GM19035 (cell line): ENCODE measurements at regions not wholly inside any gene's neighbourhood (a gene's known extent, or its start where the extent isn't known, plus 50 kb on each side); places are given as distances from the start of the nearest gene placed in this dataset.
"Not testable (repeated sequence)": the region's sequence is repeated elsewhere in the genome, so short reads cannot be mapped to it uniquely, and the experiment has no call there.

ENCODE experiments used
- ATAC-seq: cut with Tn5 transposase; IDR thresholded peaks from one replicate; pipeline ENCODE4 v1.9.1; 2021; ENCODE audit not compliant: unreplicated experiment

DNA sequence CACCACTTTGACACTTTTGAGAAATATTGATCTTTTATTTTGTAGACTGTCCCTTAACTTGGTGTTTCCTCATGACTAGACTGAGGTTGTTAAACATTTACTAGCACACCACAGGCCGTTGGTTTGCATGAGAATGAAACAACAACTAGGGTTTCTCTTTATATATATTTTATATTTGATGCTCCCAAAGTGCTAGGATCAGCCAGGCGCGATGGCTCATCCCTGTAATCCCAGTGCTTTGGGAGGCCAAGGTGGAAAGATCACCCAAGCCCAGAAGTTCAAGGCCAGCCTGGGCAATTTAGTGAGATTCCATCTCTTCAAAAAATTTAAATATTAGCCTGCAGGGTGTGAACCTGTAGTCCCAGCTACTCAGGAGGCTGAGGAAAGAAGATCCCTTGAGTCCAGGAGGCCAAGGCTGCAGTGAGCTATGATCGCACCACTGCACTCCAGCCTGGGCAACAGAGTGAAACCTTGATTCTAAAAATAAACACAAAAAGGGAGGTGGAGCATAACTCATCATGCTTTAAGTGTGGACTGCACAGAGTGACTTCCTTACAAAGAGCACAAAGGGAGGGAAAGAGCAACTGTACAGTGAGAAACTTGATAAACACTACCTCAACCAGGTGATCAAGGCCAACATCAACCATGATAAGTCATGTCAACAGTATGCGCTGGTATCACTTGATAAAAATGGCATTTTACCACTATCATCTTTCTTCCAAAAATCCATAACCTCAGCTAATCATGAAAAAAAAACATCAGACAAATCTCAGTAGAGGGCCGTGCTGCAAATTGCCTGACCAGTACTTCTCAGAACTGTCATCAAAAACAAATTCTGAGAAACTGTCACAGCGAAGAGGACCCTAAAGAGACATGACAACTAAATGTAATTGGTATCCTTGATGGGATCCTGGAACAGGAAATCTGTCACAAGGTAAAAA lies 72.8 kb upstream of the ATF7IP2 start:
- peak; percentile 77 for ATAC-seq

DNA sequence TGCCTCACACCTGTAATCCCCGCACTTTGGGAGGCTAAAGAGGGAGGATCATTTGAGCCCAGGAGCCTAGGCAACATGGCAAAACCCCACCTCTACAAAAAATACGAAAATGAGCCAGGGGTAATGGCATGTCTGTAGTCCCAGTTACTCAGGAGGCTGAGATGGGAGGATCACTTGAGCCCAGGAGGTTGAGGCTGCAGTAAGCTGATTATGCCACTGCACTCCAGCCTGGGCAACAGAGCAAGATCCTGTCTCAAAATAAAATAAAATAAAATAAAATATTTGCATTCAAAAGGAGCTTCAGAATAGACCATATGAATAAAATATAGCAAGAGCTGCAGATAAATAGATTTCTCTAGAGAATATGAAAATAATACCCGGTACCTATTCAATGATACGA lies 71.5 kb upstream of the ATF7IP2 start:
- no peak for ATAC-seq

DNA sequence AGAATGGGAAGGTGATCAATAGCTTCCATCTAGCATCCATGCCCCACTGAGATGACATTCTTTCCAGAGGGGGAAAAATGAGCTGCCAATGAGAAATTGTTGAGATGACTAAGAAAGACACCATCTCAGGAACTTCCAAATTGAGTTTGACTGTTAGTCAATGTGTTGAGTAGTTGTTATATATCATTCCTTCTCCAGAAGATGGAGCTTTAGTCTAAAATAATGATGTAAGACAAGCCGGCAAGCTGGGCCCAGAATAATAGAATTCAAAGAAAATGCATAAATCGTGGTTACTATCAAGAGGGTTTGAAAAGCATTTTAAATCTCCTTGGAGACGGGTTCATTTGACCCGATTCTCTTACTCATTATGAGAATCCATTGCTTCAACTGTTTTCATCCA lies 71.0 kb upstream of the ATF7IP2 start:
- no peak for ATAC-seq

DNA sequence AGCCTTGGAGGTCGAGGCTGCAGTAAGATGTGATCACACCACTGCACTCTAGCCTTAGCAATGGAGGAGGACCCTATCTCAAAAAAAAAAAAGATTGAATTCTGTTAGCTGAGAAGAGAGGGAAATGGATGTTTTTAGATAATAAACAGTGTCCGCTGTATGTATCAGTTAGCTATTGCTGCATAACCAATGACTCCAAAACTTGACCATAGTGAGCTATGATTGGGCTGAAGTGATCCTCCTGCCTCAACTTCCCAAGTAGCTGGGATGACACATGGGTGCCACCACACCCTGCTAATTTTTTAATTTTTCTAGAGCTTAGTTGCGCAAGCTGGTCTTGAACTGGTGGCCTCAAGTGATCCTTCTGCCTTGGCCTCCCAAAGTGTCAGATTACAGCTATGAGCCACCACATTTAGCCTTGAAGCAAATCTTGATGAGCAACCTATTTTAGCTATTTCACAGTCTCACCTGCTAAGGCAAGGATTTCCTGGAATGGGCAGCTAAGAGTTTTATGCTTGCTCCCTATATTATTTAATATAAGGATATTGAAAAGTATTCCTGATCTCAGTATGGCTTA lies 68.3 kb upstream of the ATF7IP2 start:
- no peak for ATAC-seq

DNA sequence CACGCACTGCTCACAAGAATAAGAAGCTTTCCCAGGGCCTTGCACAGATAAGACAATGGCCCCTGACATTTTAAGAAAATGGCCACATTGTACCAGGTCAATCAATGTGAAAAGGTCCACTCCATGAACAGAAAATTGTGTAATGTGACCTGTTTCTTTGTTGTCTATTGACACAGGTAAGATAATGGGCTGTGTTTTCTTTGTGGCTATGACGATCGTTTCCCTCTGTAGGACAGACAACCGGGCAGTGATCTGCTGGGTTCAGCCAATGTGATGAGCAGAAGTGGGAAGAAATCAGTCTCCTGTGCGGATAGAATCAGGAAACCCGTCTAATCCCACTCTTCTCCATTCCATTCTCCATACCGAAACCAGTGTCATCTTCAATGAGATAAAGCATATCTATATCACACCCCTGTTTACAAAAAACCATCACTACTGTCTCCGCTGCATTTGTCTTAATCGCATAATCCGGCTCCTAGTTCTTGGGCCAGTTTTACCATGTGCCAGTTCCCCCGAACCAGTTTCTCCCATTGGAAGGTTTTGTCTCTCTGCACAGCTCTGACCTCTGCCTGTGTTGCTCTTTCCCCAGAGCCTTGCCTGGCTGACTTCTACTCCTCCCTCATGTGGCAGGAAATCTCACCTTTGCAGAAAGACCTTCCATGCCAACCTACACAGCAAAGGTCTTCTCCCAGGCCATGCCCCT lies 66.9 kb upstream of the ATF7IP2 start:
- no peak for ATAC-seq

DNA sequence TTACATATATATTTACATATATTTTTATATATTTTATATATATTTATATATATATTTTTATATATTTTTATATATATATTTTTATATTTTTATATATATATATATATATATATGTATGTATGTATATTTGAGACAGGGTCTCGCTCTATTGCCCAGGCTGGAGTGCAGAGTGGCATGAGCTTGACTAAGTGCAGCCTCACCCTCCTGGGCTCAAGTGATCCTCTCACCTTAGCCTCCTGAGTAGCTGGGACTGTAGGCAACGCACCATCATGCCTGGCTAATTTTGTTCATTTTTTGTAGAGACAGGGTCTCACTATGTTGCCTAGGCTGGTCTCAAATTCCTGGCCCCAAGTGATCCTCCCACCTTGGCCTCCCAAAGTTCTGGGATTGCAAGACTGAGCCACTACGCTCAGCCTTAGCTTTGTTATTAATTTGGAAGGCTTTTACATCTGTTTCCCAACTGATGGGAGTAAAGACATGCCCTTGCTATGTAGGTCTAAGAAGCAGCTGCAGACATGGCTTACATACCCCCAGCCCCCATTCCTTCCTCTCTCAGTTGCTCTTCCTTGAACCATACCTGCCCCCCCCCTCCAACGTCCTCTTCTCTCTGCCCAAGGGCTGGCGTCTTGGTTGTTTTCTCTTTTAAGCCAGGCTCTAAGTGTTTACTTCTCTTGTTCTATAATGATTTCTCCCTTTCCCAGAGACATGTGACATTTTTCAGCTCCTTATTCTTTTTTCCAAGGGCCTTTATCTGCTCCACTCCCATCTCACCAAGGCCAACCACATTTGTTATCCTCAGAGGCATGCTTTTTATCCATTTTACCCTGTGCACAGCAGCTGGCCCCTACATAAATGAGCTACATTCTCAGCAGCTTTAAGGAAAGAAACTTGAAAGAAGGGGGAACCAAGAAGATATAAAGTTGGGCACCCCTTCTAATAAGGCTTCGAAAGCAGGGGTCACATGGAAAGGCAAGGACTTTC lies 64.2 kb upstream of the ATF7IP2 start:
- no peak for ATAC-seq

DNA sequence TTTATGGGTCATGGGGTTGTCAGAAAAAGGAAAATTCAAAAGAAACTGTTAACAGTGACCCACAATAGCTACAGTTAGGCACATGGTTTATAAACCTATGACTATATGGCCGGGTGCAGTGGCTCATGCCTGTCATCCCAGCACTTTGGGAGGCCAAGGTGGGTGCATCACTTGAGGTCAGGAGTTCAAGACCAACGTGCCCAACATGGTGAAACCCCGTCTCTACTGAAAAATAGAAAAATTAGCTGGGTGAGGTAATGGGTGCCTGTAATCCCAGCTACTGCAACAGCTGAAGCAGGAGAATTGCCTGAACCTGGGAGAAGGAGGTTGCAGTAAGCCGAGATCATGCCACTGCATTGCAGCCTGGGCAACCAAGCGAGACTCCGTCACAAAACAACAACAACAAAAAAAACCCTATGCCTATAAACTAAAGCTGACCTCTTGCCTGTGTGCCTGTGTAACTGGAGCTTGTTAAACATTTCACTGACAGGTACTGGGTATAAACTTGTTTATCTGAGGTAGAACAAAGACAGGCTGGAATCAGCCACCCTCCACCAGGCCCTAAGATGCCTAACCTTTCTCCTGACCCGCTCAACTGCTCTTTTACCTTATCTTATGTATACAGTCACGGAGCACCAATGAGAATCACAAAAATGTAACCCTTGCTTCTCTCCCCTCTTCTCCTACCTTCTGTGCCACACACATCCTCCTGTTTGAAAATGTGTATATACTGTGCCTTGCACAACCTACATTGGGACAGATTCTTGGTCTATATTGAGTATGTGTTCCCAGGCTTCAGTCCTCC lies 62.9 kb upstream of the ATF7IP2 start:
- ATAC-seq, result no peak

DNA sequence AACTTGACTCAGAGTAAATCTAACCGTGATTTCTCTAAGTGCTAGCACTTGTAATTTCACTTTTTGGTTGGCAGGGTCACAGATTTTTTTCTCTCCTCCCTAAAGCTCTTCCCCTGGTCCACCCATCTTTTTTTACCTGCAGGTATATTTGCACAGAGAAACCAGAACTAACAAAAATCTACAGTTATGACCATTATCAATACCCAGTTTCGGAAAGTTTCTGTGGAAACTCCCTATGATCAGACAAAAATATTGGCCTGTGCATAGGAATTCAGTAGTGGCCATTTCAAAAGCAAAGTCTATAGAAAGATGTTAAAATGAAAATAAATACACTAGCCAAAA lies 62.4 kb upstream of the ATF7IP2 start:
- no peak for ATAC-seq

DNA sequence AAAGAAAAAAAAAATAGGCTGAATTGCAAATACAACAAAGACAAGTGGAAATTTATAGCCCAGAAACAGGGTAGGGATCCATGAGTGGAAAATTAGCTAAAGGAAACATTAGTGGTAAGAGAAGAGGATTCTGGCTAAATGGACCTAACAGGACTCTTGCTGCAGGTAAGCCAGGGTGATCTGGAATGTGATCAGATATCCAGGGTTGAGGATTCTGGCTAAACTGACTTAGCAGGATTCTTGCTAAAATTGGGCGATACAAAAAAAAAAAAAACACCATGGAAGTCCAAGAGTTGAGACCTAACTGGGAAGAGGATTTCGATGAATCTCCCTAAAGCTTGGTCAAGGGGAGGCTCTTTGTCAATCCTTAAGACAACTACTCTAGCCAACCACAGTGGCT lies 61.7 kb upstream of the ATF7IP2 start:
- no peak for ATAC-seq

DNA sequence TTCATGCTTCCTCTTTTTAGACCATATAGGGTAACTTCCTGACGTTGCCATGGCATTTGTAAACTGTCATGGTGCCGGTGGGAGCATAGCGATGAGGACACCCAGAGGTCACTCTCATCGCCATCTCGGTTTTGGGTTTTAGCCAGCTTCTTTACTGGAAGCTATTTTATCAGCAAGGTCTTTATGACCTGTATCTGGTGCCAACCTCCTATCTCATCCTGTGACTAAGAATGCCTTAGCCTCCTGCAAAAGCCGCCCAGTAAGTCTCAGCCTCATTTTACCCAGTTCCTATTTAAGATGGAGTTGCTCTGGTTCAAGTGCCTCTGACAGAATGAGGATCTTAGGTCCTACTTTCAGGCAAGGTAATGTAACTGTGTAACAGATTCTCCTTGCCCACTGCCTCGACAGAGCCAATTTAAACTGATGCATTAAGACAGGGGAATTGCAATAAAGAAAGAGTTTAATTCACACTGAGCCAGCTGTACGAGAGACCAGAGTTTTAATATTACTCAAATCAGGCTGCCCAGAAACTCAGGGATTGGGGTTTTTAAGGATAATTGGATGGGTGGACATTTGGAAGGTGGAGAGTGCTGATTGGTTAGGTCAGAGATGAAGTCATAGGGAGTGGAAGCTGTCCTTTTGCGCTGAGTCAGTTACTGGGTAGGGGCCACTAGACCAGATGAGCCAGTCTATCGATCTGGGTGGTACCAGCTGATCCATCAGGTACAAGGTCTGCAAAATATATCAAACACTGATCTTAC lies 59.9 kb upstream of the ATF7IP2 start:
- no peak for ATAC-seq

DNA sequence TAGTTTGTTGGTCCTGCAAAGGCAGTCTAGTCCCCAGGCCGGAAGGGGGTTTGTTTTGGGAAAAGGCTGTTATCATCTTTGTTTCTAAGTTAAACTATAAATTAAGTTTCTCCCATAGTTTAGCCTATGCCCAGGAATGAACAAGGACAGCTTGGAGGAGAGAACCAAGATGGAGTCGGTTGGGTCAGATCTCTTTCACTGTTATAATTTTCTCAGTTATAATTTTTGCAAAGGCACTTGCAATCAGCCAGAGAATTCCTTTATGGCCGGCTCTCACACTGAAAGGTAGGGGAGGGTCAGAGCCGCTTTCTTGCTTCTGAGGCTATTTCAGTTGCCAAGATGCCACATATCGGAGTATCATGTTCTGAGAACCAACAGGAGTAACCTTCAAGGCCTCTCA lies 59.2 kb upstream of the ATF7IP2 start:
- ATAC-seq, result no peak

DNA sequence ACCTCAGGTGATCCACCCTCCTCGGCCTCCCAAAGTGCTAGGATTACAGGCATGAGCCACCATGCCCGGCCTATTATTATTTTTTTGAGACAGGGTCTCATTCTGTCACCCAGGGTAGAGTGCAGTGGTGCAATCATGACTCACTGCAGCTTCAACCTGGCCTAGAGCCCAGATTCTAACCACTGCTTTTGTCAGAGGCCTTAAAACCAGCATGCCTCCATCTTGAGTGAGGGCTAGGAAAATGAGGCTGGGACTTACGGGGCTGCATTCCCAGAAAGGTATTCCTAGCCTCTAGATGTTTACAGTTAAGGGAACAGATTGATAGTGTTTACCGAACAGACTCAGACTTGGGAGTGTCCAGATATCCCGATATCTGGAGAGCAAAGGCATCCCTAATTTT lies 57.6 kb upstream of the ATF7IP2 start:
- not testable (repeated sequence) for ATAC-seq

DNA sequence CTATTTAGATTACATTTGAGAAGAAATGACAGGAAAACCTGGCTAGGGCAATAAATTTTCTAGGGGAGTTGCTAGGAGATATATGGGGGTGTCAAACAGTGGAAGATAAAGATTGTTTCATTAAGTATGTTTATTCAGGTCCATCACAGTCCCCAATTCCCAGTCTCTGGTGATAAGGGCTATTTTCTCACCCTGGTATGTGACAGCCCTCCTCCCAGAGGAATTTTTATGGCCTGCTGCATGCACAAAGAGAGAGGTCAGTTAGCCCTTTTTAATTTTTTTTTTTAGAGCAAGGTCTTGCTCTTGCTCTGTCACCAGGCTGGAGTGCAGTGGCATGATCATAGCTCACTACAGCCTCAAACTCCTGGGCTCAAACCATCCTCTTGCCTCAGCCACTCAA lies 53.6 kb upstream of the ATF7IP2 start:
- ATAC-seq, result no peak

DNA sequence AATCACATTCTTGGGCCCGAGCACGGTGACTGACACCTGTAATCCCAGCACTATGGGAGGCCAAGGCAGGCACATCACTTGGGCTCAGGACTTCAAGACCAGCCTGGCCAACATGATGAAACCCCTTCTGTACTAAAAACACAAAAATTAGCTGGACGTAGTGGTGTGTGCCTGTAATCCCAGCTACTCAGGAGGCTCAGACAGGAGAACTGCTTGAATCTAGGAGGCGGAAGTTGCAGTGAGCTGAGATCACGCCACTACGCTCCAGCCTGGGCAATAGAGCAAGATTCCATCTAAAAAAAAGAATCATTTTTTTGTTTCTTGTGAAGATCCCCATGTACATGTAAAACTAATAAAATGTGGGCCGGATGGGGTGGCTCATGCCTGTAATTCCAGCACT lies 53.1 kb upstream of the ATF7IP2 start:
- ATAC-seq, result no peak

DNA sequence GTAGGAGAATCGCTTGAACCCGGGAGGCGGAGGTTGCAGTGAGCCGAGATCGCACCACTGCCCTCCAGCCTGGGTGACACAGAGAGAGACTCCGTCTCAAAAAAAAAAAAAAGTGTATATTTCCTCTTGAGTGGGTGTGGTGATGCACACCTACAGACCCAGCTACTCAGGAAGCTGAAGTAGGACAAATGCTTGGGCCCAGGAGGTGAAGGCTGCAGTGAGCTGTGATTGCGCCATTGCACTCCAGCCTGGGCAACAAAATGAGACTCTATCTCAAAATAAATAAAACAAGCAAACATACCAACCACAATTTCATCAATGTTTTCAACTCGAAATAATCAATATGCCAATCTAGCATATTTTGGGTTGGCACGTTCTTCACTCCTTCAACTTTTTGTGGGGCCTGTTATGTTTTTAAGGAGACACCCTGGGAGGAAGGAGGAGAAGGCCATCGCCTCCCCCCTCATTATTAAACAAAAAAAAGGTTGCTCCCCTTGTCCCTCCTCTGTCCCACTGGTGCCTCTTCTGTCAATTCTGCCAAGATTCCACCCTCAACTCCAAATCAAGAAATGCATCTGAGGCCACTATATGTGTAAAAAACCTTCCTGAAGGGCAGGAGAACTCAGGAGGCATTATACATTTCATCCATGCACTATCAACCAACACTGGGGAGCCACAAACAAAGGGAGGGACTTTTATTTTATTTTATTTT lies 52.4 kb upstream of the ATF7IP2 start:
- no peak for ATAC-seq

DNA sequence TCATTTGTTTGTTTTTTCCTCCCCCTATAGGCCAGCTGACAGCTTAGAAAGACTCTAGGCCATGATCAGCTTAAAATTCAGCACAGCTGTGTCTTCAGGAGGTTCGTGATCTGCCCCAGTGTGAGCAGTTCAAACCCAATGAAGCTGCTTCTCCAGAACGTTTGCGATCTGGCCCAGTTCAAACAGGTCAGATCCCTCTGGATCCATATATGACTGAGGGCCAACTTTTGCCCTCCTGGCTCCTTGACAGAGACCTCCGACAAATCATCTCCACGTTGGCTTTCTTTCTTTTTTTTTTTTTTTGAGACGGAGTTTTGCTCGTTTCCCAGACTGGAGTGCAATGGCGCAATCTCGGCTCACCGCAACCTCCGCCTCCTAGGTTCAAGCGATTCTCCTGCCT lies 50.2 kb upstream of the ATF7IP2 start:
- ATAC-seq, result no peak
